ENCODE measurements at regions not wholly inside any gene's neighbourhood (a gene's known extent, or its start where the extent isn't known, plus 50 kb on each side); places are given as distances from the start of the nearest gene placed in this dataset.

- no peak for TF ChIP-seq CTCF (IDR thresholded peaks at IDR 0.05; ENCODE audit: borderline replicate concordance, control extremely low read depth, extremely low read depth, insufficient read depth, missing control alignments)
- DNase-seq (ENCODE audit: low spot score), result no peak
- in situ Hi-C loops (cut with MboI; ENCODE audit: low sequenced_read_pairs, unreplicated experiment), result no loop called here
Observed at GRCh38 chr2:212815453-212815852, 276.9 kb upstream of the ERBB4 start.

- TF ChIP-seq CTCF (IDR thresholded peaks at IDR 0.05; ENCODE audit: borderline replicate concordance, control extremely low read depth, extremely low read depth, insufficient read depth, missing control alignments), result no peak
- DNase-seq (ENCODE audit: low spot score), result no peak
- in situ Hi-C loops (cut with MboI; ENCODE audit: low sequenced_read_pairs, unreplicated experiment), result no loop called here
Observed at GRCh38 chr2:212814941-212815340, 276.3 kb upstream of the ERBB4 start.

GRCh38 chr2:212811921-212812320 is 273.3 kb upstream of the ERBB4 start:
- no peak for TF ChIP-seq CTCF (IDR thresholded peaks at IDR 0.05; ENCODE audit: borderline replicate concordance, control extremely low read depth, extremely low read depth, insufficient read depth, missing control alignments)
- no peak for DNase-seq (ENCODE audit: low spot score)
- in situ Hi-C loops (cut with MboI; ENCODE audit: low sequenced_read_pairs, unreplicated experiment), result no loop called here

- no peak for TF ChIP-seq CTCF (IDR thresholded peaks at IDR 0.05; ENCODE audit: borderline replicate concordance, control extremely low read depth, extremely low read depth, insufficient read depth, missing control alignments)
- in situ Hi-C loops (cut with MboI; ENCODE audit: low sequenced_read_pairs, unreplicated experiment), result no loop called here
- no peak for DNase-seq (ENCODE audit: low spot score)
Observed at GRCh38 chr2:212811036-212811805, 272.6 kb upstream of the ERBB4 start.

- TF ChIP-seq CTCF (IDR thresholded peaks at IDR 0.05; ENCODE audit: borderline replicate concordance, control extremely low read depth, extremely low read depth, insufficient read depth, missing control alignments), result no peak
- no peak for DNase-seq (ENCODE audit: low spot score)
- in situ Hi-C loops (cut with MboI; ENCODE audit: low sequenced_read_pairs, unreplicated experiment), result no loop called here
Observed at GRCh38 chr2:212797484-212798205, 259.0 kb upstream of the ERBB4 start.

GRCh38 chr2:212794471-212794870 is 255.9 kb upstream of the ERBB4 start:
- no peak for DNase-seq (ENCODE audit: low spot score)
- no peak for TF ChIP-seq CTCF (IDR thresholded peaks at IDR 0.05; ENCODE audit: borderline replicate concordance, control extremely low read depth, extremely low read depth, insufficient read depth, missing control alignments)
- in situ Hi-C loops (cut with MboI; ENCODE audit: low sequenced_read_pairs, unreplicated experiment), result no loop called here
